ENCODE measurements at regions not wholly inside any gene's neighbourhood (a gene's known extent, or its start where the extent isn't known, plus 50 kb on each side); places are given as distances from the start of the nearest gene placed in this dataset.

GRCh38 chr18:40612356-40612755 lies 1342.7 kb upstream of the PIK3C3 start (continued):
- TF ChIP-seq EZH2 (IDR thresholded peaks at IDR 0.05; ENCODE audit: low read depth, low read length, severe bottlenecking) = no peak
- no peak for TF ChIP-seq ATF2 (IDR thresholded peaks at IDR 0.05; ENCODE audit: low read length)
- TF ChIP-seq RBBP5 (IDR thresholded peaks at IDR 0.05; ENCODE audit: borderline replicate concordance, low read depth, low read length) = no peak
- TF ChIP-seq KDM4A (IDR thresholded peaks at IDR 0.05; ENCODE audit: low read depth, low read length, severe bottlenecking) = no peak
- no peak for TF ChIP-seq NRF1 (IDR thresholded peaks at IDR 0.05; ENCODE audit: low read depth, low read length)
- no peak for TF ChIP-seq EP300 (IDR thresholded peaks at IDR 0.05; ENCODE audit: borderline replicate concordance in 1 of 2, low read depth in 2 of 2, low read length in 2 of 2)

Data from H1 (cell line).